ENCODE measurements at regions not wholly inside any gene's neighbourhood (a gene's known extent, or its start where the extent isn't known, plus 50 kb on each side); places are given as distances from the start of the nearest gene placed in this dataset.
A peak's percentile ranks its signal among the peaks of the same experiment; 100 is the strongest.
"Not testable (repeated sequence)": the region's sequence is repeated elsewhere in the genome, so short reads cannot be mapped to it uniquely, and the experiment has no call there.

DNA sequence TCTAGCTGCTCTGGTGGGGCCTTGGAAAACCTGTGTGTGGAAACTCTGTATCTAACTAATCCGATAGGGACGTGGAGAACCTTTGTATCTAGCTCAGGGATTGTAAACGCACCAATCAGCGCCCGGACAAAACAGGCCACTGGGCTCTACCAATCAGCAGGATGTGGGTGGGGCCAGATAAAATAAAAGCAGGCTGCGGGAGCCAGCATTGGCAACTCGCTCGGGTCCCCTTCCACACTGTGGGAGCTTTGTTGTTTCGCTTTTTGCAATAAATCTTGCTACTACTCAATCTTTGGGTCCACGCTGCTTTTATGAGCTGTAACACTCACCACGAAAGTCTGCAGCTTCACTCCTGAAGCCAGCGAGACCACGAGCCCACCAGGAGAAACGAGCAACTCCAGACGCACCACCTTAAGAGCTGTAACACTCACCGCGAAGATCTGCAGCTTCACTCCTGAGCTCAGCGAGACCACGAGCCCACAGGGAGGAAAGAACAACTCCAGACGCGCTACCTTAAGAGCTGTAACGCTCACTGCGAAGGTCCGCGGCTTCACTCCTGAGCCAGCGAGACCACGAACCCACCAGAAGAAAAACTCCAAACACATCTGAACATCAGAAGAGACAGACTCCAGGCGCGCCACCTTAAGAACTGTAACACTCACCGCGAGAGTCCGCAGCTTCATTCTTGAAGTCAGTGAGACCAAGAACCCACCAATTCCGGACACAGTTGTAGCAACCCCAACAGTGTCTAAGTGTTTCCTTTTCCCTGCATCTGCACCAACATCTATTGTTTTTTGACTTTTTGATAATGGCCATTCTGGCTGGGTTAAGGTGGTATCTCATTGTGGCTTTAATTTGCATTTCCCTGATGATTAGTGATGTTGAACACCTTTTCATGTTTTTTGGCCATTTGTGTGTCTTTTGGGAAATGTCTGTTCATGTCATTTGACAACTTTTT lies 92.2 kb upstream of the ITGB1 start:
- peak in 1 of 2 experiments; percentile 37 for DNase-seq (ENCODE audit: low read depth in 1 of 2, low spot score in 2 of 2)
- H2BK20ac ChIP-seq (ENCODE audit: low read length); H3K27me3 ChIP-seq (replicated peaks in 1 of 4; ENCODE audit: control insufficient read depth in 3 of 4, extremely low read depth in 1 of 4, insufficient read depth in 3 of 4, low read length in 3 of 4); H3K27ac ChIP-seq (ENCODE audit: low read depth, low read length); H3K18ac ChIP-seq (ENCODE audit: extremely low read depth, low read length); H3K56ac ChIP-seq (replicated peaks; ENCODE audit: insufficient read length, low read depth, low read length); H3K36me3 ChIP-seq (ENCODE audit: control insufficient read depth in 2 of 4, insufficient read depth in 4 of 4, low read length in 3 of 4); H4K5ac ChIP-seq (ENCODE audit: insufficient read length, low read depth, low read length); H3K9me3 ChIP-seq (ENCODE audit: insufficient read depth in 2 of 2, low read depth in 1 of 2, low read length in 1 of 2); H2AK5ac ChIP-seq (ENCODE audit: low read depth, low read length); H2BK5ac ChIP-seq (ENCODE audit: low read depth, low read length); H3K4me2 ChIP-seq (ENCODE audit: insufficient read depth in 1 of 2, low read depth in 2 of 2, low read length in 2 of 2); H4K8ac ChIP-seq (ENCODE audit: extremely low read depth, insufficient read depth, low read length); H3K4me3 ChIP-seq (ENCODE audit: extremely low read depth in 1 of 4, insufficient read depth in 2 of 4, low read depth in 3 of 4, low read length in 4 of 4); H3K9ac ChIP-seq (replicated peaks in 1 of 4; ENCODE audit: extremely low read depth in 1 of 4, low read depth in 3 of 4, low read length in 3 of 4); H4K20me1 ChIP-seq (replicated peaks in 1 of 2; ENCODE audit: control insufficient read depth in 1 of 2, insufficient read depth in 2 of 2, low read length in 2 of 2); H3K79me2 ChIP-seq (ENCODE audit: control insufficient read depth in 1 of 2, insufficient read depth in 2 of 2, low read length in 2 of 2); H3K23ac ChIP-seq (ENCODE audit: insufficient read length); H3K23me2 ChIP-seq (ENCODE audit: low read depth, low read length); FAIRE-seq; H4K91ac ChIP-seq (replicated peaks; ENCODE audit: insufficient read length, low read length); H2AFZ ChIP-seq (ENCODE audit: low read length); POLR2A ChIA-PET (ENCODE audit: partially characterized antibody); H2BK120ac ChIP-seq (replicated peaks; ENCODE audit: low read depth, low read length); H3K14ac ChIP-seq (ENCODE audit: insufficient read length); H2BK12ac ChIP-seq (ENCODE audit: low read depth, low read length); H3K4ac ChIP-seq (replicated peaks; ENCODE audit: insufficient read length, low read depth, low read length); H3K4me1 ChIP-seq (replicated peaks in 1 of 4; ENCODE audit: control insufficient read depth in 3 of 4, insufficient read depth in 4 of 4, low read length in 3 of 4); H3K79me1 ChIP-seq (ENCODE audit: low read depth, low read length); H2BK15ac ChIP-seq (ENCODE audit: low read length): not testable (repeated sequence)
- WGBS, 2 experiments (ENCODE audit: extremely low coverage in 1 of 2, insufficient coverage in 1 of 2, insufficient read length in 1 of 2, insufficient replicate concordance in 2 of 2, low coverage in 1 of 2, low lambda C conversion rate in 2 of 2, missing lambda C conversion rate in 1 of 2) = 93% methylated on average over 32 of the region's 33 CpGs; no CpG with 5 or more reads in 1 of the 2 experiments
- CTCF ChIA-PET (ENCODE audit: partially characterized antibody) = interaction anchor here (0.6 to 1.9 kb wide), 5 partner anchors 11 to 1367 kb away, joined by 3 to 10 read pairs (median 3); no protein-coding TSS in a partner anchor

Measured in H1 (cell line).